ENCODE measurements at regions not wholly inside any gene's neighbourhood (a gene's known extent, or its start where the extent isn't known, plus 50 kb on each side); places are given as distances from the start of the nearest gene placed in this dataset.
"Not testable (repeated sequence)": the region's sequence is repeated elsewhere in the genome, so short reads cannot be mapped to it uniquely, and the experiment has no call there.

GRCh38 chr12:131390412-131391334 lies 320.2 kb upstream of the SFSWAP start:
- no peak overlapping the region for H3K4me3 ChIP-seq (ENCODE audit: low read depth, low read length)
- TF ChIP-seq CTCF (IDR thresholded peaks at IDR 0.05; ENCODE audit: control insufficient read depth, extremely low read depth, insufficient read depth) = no peak
- DNase-seq (ENCODE audit: low read depth) = no peak

GRCh38 chr12:131391399-131391798 lies 319.5 kb upstream of the SFSWAP start:
- no peak for DNase-seq (ENCODE audit: low read depth)
- TF ChIP-seq CTCF (IDR thresholded peaks at IDR 0.05; ENCODE audit: control insufficient read depth, extremely low read depth, insufficient read depth) = no peak
- H3K4me3 ChIP-seq (ENCODE audit: low read depth, low read length) = no peak overlapping the region

- H3K4me3 ChIP-seq (ENCODE audit: low read depth, low read length); DNase-seq (ENCODE audit: low read depth): not testable (repeated sequence)
Observed at GRCh38 chr12:131394752-131395151, 316.1 kb upstream of the SFSWAP start.

GRCh38 chr12:131395209-131395684 lies 315.6 kb upstream of the SFSWAP start:
- not testable (repeated sequence) for DNase-seq (ENCODE audit: low read depth); H3K4me3 ChIP-seq (ENCODE audit: low read depth, low read length)

DNA sequence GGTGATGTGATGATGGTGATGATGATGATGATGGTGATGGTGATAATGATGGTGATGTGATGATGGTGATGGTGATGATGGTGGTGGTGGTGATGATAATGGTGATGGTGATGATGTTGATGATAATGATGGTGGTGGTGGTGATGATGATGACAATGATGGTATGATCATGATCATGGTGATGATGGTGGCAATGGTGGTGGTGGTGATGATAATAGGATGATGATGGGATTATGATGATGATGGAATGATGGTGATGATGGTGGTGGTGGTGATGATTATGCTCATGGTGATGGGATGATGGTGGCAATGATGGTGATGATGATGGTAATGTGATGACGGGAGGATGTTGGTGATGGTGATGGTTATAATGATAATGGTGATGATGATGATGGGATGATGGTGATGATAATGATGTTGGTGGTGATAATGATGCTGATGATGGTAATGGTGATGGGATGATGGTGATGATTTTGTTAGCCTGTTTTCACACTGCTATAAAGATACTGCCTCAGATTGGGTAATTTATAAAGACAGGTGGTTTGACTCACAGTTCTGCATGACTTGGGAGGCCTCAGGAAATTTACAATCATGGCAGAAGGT lies 314.8 kb upstream of the SFSWAP start:
- no peak for DNase-seq (ENCODE audit: low read depth)
- no peak overlapping the region for H3K4me3 ChIP-seq (ENCODE audit: low read depth, low read length)
- no peak for TF ChIP-seq CTCF (IDR thresholded peaks at IDR 0.05; ENCODE audit: control insufficient read depth, extremely low read depth, insufficient read depth)

DNA sequence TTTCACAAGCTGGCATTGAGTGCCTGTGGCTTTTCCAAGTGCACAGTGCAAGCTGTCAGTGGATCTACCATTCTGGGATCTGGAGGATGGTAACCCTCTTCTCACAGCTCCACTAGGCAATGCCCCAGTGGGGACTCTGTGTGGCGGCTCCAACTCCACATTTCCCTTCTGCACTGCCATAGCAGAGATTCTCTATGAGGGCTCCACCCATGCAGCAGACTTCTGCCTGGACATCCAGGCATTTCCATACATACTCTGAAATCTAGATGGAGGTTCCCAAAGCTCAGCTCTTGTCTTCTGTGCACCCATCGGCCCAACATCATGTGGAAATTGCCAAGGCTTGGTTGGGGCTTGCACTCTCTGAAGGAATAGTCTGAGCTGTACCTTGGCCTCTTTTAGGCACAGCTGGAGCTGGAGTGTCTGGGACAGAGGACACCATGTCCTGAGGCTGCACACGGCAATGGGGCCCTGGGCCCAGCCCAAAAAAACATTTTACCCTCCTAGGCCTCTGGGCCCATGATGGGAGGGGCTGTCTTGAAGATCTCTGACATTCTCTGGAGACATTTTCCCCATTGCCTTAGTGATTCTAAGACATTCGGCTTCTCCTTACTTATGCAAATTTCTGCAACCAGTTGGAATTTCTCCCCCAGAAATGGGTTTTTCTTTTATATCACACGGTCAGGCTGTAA lies 313.3 kb upstream of the SFSWAP start:
- no peak overlapping the region for H3K4me3 ChIP-seq (ENCODE audit: low read depth, low read length)
- DNase-seq (ENCODE audit: low read depth) = no peak
- no peak for TF ChIP-seq CTCF (IDR thresholded peaks at IDR 0.05; ENCODE audit: control insufficient read depth, extremely low read depth, insufficient read depth)

- TF ChIP-seq CTCF (IDR thresholded peaks at IDR 0.05; ENCODE audit: control insufficient read depth, extremely low read depth, insufficient read depth) = no peak
- no peak for DNase-seq (ENCODE audit: low read depth)
Observed at GRCh38 chr12:131399000-131399399, 311.9 kb upstream of the SFSWAP start.

GRCh38 chr12:131400668-131401294 lies 310.1 kb upstream of the SFSWAP start:
- DNase-seq (ENCODE audit: low read depth) = not testable (repeated sequence)

More at GRCh38 chr12:131399000-131399399, 311.9 kb upstream of the SFSWAP start:
- H3K4me3 ChIP-seq (ENCODE audit: low read depth, low read length) = no peak overlapping the region

GRCh38 chr12:131401907-131402633 lies 308.8 kb upstream of the SFSWAP start:
- not testable (repeated sequence) for H3K4me3 ChIP-seq (ENCODE audit: low read depth, low read length); DNase-seq (ENCODE audit: low read depth)

More at GRCh38 chr12:131400668-131401294, 310.1 kb upstream of the SFSWAP start:
- not testable (repeated sequence) for H3K4me3 ChIP-seq (ENCODE audit: low read depth, low read length)

All from LNCaP clone FGC (cell line).